Fibroblast of lung (primary cell): ENCODE measurements at regions not wholly inside any gene's neighbourhood (a gene's known extent, or its start where the extent isn't known, plus 50 kb on each side); places are given as distances from the start of the nearest gene placed in this dataset.

Experiments
- DNase-seq, 2 donors: peaks; one replicate each; pipeline versions ENCODE4 v3.0.0 to v3.0.0-alpha.2; 2010; ENCODE audit warnings: low read depth in 2 of 2
- H2AFZ ChIP-seq: 2 replicates; pipeline ENCODE4 v1.5.1; 2012; ENCODE audit warnings: low read length, control low read depth, inconsistent platforms
- H3K27ac ChIP-seq: 2 replicates; pipeline ENCODE4 v1.5.1; 2011; ENCODE audit warnings: low read length, control low read depth; ENCODE audit not compliant: insufficient read depth
- H3K27me3 ChIP-seq: 2 replicates; pipeline ENCODE4 v1.5.1; 2011; ENCODE audit warnings: mild to moderate bottlenecking, low read length; ENCODE audit not compliant: control insufficient read depth, insufficient read depth
- H3K36me3 ChIP-seq: 2 replicates; pipeline ENCODE4 v1.5.1; 2011; ENCODE audit warnings: low read length; ENCODE audit not compliant: control insufficient read depth, insufficient read depth
- H3K4me1 ChIP-seq: 2 replicates; pipeline ENCODE4 v1.5.1; 2011; ENCODE audit warnings: low read length; ENCODE audit not compliant: control insufficient read depth, insufficient read depth; ENCODE audit errors: extremely low read depth
- H3K4me2 ChIP-seq: 2 replicates; pipeline ENCODE4 v1.5.1; 2011; ENCODE audit warnings: low read length, control low read depth; ENCODE audit not compliant: insufficient read depth; ENCODE audit errors: extremely low read depth
- H3K4me3 ChIP-seq, 4 experiments: fragments of 200-600 bp in 1 of 4; sonication (generic) in 1 of 4; replicated peaks in 1 of 4; 2 replicates each; pipeline ENCODE4 v1.5.1; 2011 to 2016; ENCODE audit warnings: low read length in 4 of 4, low read depth in 3 of 4, mild to moderate bottlenecking in 3 of 4, control low read depth in 2 of 4, inconsistent platforms in 1 of 4, mixed read lengths in 1 of 4; ENCODE audit not compliant: insufficient read depth in 1 of 4; ENCODE audit errors: control extremely low read depth in 1 of 4
- H3K79me2 ChIP-seq: 2 replicates; pipeline ENCODE4 v1.5.1; 2012; ENCODE audit warnings: mild to moderate bottlenecking, low read length, inconsistent platforms; ENCODE audit not compliant: control insufficient read depth, insufficient read depth
- H3K9ac ChIP-seq: 2 replicates; pipeline ENCODE4 v1.5.1; 2011; ENCODE audit warnings: mild to moderate bottlenecking, low read length, control low read depth; ENCODE audit not compliant: insufficient read depth
- H3K9me3 ChIP-seq: 2 replicates; pipeline ENCODE4 v1.5.1; 2012; ENCODE audit warnings: low read depth, low read length; ENCODE audit not compliant: control insufficient read depth, insufficient read depth
- H4K20me1 ChIP-seq: 2 replicates; pipeline ENCODE4 v1.5.1; 2011; ENCODE audit warnings: low read length; ENCODE audit not compliant: control insufficient read depth, insufficient read depth; ENCODE audit errors: extremely low read depth
- EZH2 ChIP-seq: IDR thresholded peaks from 2 replicates; pipeline ENCODE4 v1.5.1; 2012; ENCODE audit warnings: low read length, control low read depth, mild to moderate bottlenecking; ENCODE audit errors: missing control alignments
- TF ChIP-seq, protein P1 (sequence below), 2 donors: IDR thresholded peaks in 1 of 2; conservative IDR thresholded peaks in 1 of 2; 1 replicate in 1 of 2; 2 replicates in 1 of 2; pipeline ENCODE4 v1.5.1; 2011 to 2012; ENCODE audit warnings: low read length in 2 of 2, control low read depth in 1 of 2, inconsistent platforms in 1 of 2, low read depth in 1 of 2, mild to moderate bottlenecking in 1 of 2

DNA sequence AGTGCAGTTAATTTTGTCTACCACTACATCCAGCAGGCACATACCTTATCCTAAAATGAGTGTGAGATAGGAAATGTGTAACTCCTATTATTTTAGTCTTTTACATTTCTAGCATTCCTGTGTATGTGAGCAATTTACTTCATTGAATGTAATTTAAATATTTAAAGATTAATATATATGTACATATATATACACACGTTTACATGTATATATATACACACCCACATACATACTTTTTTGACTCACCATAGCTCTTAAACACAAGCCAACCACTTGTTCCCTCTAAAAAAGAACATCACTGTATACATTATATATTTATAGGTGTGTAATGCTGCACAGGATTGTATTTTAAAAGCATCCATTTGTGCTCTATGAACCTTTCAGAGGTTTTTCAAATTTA is 425.6 kb upstream of the NECTIN3 start:
- Histone ChIP-seq H4K20me1 (no peaks in the 10 kb centered on the region), H3K4me2 (no peak overlapping the region), H3K36me3 (no peaks in the 10 kb centered on the region), H3K4me1 (no peaks in the 10 kb centered on the region), H3K27me3 (no peaks in the 10 kb centered on the region), H2AFZ (no peak overlapping the region), H3K9ac (no peak overlapping the region), H3K4me3 (no peak overlapping the region), H3K79me2 (no peaks in the 10 kb centered on the region), H3K27ac (no peak overlapping the region), H3K9me3 (no peaks in the 10 kb centered on the region)
- no peak for DNase-seq
- TF ChIP-seq, protein P1, sequence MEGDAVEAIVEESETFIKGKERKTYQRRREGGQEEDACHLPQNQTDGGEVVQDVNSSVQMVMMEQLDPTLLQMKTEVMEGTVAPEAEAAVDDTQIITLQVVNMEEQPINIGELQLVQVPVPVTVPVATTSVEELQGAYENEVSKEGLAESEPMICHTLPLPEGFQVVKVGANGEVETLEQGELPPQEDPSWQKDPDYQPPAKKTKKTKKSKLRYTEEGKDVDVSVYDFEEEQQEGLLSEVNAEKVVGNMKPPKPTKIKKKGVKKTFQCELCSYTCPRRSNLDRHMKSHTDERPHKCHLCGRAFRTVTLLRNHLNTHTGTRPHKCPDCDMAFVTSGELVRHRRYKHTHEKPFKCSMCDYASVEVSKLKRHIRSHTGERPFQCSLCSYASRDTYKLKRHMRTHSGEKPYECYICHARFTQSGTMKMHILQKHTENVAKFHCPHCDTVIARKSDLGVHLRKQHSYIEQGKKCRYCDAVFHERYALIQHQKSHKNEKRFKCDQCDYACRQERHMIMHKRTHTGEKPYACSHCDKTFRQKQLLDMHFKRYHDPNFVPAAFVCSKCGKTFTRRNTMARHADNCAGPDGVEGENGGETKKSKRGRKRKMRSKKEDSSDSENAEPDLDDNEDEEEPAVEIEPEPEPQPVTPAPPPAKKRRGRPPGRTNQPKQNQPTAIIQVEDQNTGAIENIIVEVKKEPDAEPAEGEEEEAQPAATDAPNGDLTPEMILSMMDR (conservative IDR thresholded peaks at IDR 0.05 in 1 of 2, IDR thresholded peaks at IDR 0.05 in 1 of 2; ENCODE audit: low read depth in 1 of 2, low read length in 2 of 2), result no peak
- no peak for TF ChIP-seq EZH2

GRCh38 chr3:110646496-110646895 is 425.1 kb upstream of the NECTIN3 start:
- H3K4me2 ChIP-seq, result no peak overlapping the region
- no peak for TF ChIP-seq EZH2
- TF ChIP-seq, protein P1 (conservative IDR thresholded peaks at IDR 0.05 in 1 of 2, IDR thresholded peaks at IDR 0.05 in 1 of 2; ENCODE audit: low read depth in 1 of 2, low read length in 2 of 2), result no peak
- no peaks in the 10 kb centered on the region for H3K79me2 ChIP-seq
- no peak overlapping the region for H3K4me3 ChIP-seq
- peak in 1 of 2 donors; percentile 13 for DNase-seq
- no peaks in the 10 kb centered on the region for H3K27me3 ChIP-seq
- no peak overlapping the region for H2AFZ ChIP-seq
- no peaks in the 10 kb centered on the region for H3K36me3 ChIP-seq
- no peak overlapping the region for H3K9ac ChIP-seq
- H4K20me1 ChIP-seq, result no peaks in the 10 kb centered on the region
- H3K27ac ChIP-seq, result no peak overlapping the region
- H3K9me3 ChIP-seq, result no peaks in the 10 kb centered on the region
- H3K4me1 ChIP-seq, result no peaks in the 10 kb centered on the region

DNA sequence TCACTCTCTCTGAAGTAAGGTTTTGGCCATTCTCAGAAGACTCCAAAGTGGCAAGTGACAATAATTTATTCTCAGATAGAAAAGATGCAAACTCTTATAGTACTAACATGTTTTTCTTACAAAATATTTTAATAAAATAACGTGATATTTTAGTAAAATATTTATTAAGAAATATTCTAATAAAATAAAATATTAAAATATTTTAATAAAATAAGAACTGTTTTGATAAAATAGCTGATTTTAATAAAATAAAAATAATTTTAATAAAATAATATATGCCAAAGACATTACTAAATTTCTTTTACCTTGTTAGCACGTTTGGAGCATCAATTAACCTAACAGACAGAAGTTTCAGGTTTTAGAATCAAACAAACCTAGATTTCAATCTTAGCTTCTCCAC is 424.0 kb upstream of the NECTIN3 start:
- no peaks in the 10 kb centered on the region for H3K79me2 ChIP-seq
- H3K4me1 ChIP-seq, result no peaks in the 10 kb centered on the region
- H3K27me3 ChIP-seq, result no peaks in the 10 kb centered on the region
- no peaks in the 10 kb centered on the region for H3K9me3 ChIP-seq
- H3K9ac ChIP-seq, result no peak overlapping the region
- H2AFZ ChIP-seq, result no peak overlapping the region
- no peak overlapping the region for H3K4me2 ChIP-seq
- H4K20me1 ChIP-seq, result no peaks in the 10 kb centered on the region
- H3K36me3 ChIP-seq, result no peaks in the 10 kb centered on the region
- no peak overlapping the region for H3K27ac ChIP-seq
- TF ChIP-seq, protein P1 (conservative IDR thresholded peaks at IDR 0.05 in 1 of 2, IDR thresholded peaks at IDR 0.05 in 1 of 2; ENCODE audit: low read depth in 1 of 2, low read length in 2 of 2), result no peak
- no peak for TF ChIP-seq EZH2
- no peak overlapping the region for H3K4me3 ChIP-seq
- DNase-seq, result no peak
